AG08395 (cell line): ENCODE measurements at regions not wholly inside any gene's neighbourhood (a gene's known extent, or its start where the extent isn't known, plus 50 kb on each side); places are given as distances from the start of the nearest gene placed in this dataset.

ENCODE experiments used
- DNase-seq: peaks from one replicate; pipeline ENCODE4 v3.0.0; 2012; ENCODE audit warnings: mixed read lengths, low spot score

- no peak for DNase-seq
Measured at GRCh38 chr4:11534623-11535302, 106.1 kb upstream of the HS3ST1 start.

- DNase-seq = no peak
Measured at GRCh38 chr4:11532138-11532537, 103.4 kb upstream of the HS3ST1 start.

- no peak for DNase-seq
Measured at GRCh38 chr4:11529625-11530201, 101.0 kb upstream of the HS3ST1 start.

- no peak for DNase-seq
Measured at GRCh38 chr4:11525085-11525484, 96.4 kb upstream of the HS3ST1 start.

GRCh38 chr4:11518754-11519153, 90.1 kb upstream of the HS3ST1 start:
- DNase-seq = no peak

GRCh38 chr4:11514779-11515419, 86.2 kb upstream of the HS3ST1 start:
- no peak for DNase-seq

GRCh38 chr4:11514003-11514402, 85.3 kb upstream of the HS3ST1 start:
- no peak for DNase-seq

- DNase-seq = no peak
Measured at GRCh38 chr4:11512871-11513270, 84.2 kb upstream of the HS3ST1 start.

- no peak for DNase-seq
Measured at GRCh38 chr4:11511321-11511720, 82.6 kb upstream of the HS3ST1 start.

- DNase-seq = no peak
Measured at GRCh38 chr4:11507920-11508319, 79.2 kb upstream of the HS3ST1 start.

- DNase-seq = no peak
Measured at GRCh38 chr4:11506194-11506593, 77.5 kb upstream of the HS3ST1 start.

GRCh38 chr4:11505221-11505971, 76.7 kb upstream of the HS3ST1 start:
- DNase-seq = no peak

GRCh38 chr4:11503166-11503565, 74.5 kb upstream of the HS3ST1 start:
- no peak for DNase-seq

- DNase-seq = no peak
Measured at GRCh38 chr4:11497972-11498371, 69.3 kb upstream of the HS3ST1 start.

- no peak for DNase-seq
Measured at GRCh38 chr4:11497212-11497806, 68.6 kb upstream of the HS3ST1 start.

GRCh38 chr4:11496351-11496829, 67.7 kb upstream of the HS3ST1 start:
- no peak for DNase-seq

GRCh38 chr4:11495818-11496217, 67.1 kb upstream of the HS3ST1 start:
- DNase-seq = no peak

- DNase-seq = no peak
Measured at GRCh38 chr4:11495291-11495690, 66.6 kb upstream of the HS3ST1 start.

GRCh38 chr4:11494232-11494631, 65.5 kb upstream of the HS3ST1 start:
- no peak for DNase-seq

- DNase-seq = no peak
Measured at GRCh38 chr4:11489453-11490083, 60.9 kb upstream of the HS3ST1 start.

- no peak for DNase-seq
Measured at GRCh38 chr4:11488657-11489452, 60.2 kb upstream of the HS3ST1 start.
